ENCODE measurements at regions not wholly inside any gene's neighbourhood (a gene's known extent, or its start where the extent isn't known, plus 50 kb on each side); places are given as distances from the start of the nearest gene placed in this dataset.
A peak's percentile ranks its signal among the peaks of the same experiment; 100 is the strongest.

DNA sequence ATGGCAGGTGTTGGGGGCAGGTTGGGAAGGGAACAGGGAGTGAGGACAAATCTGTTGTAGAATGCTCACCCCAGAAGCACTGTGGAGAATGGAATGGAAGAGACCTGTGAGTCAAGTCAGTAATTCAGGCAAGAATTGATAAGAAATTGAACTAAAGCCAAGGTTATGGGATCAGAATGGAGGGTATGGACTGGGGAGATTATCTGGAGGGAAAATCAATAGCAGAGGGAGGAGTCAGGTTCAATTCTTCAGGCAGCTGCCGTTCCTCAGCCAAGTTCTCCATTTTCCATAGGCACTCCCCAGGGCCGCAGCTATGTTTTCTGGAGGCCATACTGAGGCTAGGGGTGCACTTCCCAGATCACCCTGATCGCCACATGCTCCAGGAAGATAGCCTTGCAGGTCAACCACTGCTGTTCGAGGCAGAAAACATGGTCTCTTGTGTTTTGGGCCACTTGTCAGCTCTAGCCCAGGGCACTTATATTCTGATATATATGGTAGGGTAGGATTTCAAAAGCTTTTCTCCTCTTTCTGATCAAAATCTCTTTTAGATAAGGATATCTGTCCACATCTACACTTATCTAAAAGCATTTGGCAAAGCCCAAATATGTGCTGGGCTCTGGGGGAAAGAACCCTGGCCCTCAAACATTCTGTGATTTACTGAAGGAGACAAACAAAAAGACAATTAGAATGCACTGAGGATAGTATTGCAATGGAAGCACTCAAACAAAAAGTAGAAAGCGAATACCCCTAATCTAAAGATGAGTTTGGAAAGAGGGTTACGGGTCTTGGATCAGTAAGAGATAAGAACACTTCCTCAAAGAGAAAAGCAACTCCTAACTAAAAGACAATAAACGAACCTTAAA is 92.3 kb downstream of the TMEM212 start:
- no peak overlapping the region for H3K27ac ChIP-seq
- H3K27me3 ChIP-seq (replicated peaks) = no peaks in the 10 kb centered on the region
- no peaks in the 10 kb centered on the region for H3K36me3 ChIP-seq (replicated peaks)
- TF ChIP-seq, protein P1, sequence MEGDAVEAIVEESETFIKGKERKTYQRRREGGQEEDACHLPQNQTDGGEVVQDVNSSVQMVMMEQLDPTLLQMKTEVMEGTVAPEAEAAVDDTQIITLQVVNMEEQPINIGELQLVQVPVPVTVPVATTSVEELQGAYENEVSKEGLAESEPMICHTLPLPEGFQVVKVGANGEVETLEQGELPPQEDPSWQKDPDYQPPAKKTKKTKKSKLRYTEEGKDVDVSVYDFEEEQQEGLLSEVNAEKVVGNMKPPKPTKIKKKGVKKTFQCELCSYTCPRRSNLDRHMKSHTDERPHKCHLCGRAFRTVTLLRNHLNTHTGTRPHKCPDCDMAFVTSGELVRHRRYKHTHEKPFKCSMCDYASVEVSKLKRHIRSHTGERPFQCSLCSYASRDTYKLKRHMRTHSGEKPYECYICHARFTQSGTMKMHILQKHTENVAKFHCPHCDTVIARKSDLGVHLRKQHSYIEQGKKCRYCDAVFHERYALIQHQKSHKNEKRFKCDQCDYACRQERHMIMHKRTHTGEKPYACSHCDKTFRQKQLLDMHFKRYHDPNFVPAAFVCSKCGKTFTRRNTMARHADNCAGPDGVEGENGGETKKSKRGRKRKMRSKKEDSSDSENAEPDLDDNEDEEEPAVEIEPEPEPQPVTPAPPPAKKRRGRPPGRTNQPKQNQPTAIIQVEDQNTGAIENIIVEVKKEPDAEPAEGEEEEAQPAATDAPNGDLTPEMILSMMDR (IDR thresholded peaks at IDR 0.05; ENCODE audit: low read depth, low read length, missing control alignments) = no peak
- no peak for DNase-seq
- in situ Hi-C loops (cut with HindIII; ENCODE audit: low pct_ligation_motif_present, low sequenced_read_pairs) = no loop called here
- H3K4me3 ChIP-seq (ENCODE audit: low read depth, low read length) = no peak overlapping the region

DNA sequence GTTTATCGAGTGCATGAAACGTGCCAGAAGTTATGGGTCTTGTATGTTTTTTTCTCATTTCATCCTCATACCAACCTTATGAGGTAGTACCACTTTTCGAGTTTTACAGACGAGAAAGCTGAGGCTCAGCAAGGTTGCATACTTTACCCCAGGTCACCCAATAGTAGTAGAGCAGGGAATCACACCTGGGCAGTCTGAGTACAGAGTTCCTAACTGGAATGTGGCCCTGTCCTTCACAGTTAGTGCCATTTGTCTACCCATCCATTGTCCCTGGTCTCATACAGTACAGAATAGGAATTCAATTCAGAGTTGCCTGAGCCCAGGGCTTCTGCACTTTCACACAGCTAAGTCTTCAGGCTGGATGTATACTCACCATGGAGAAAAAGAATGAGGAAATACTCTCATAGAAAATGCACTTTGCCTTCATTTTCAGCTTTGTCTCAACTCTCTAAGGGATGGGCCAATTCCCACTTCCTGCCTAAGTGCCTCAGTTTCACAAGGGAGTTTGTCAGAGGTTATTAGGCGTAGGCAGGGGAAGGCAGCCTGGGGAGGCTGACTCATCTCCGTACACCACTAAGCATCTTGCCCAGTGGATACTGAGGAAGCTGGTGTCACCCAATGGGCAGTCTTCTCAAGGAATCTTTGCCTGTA is 93.2 kb downstream of the TMEM212 start:
- Histone ChIP-seq H3K4me3 (ENCODE audit: low read depth, low read length) (no peak overlapping the region), H3K27me3 (replicated peaks) (no peaks in the 10 kb centered on the region), H3K36me3 (replicated peaks) (no peaks in the 10 kb centered on the region), H3K27ac (peak overlapping the region; percentile 62)
- peak; percentile 82 for DNase-seq
- in situ Hi-C loops (cut with HindIII; ENCODE audit: low pct_ligation_motif_present, low sequenced_read_pairs) = no loop called here
- TF ChIP-seq, protein P1 (IDR thresholded peaks at IDR 0.05; ENCODE audit: low read depth, low read length, missing control alignments) = no peak

DNA sequence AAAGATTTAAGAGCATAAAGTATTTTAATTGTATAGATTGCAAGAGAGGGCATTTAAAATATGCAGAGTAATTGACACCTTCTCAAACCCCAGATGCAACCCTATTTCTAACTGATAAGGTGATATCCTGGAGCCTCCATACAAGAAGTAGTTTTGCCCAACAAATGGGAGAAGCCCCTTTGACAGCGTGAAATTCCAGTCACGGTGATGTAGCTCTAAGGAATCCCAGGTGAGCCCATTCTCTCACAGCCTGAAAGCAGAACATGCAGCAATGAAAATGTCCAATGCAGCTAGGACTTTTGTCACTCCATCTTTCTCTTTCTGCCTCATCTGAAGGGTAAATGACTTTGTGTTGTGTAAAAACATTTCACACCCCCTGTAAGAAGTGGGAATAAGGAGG is 96.4 kb downstream of the TMEM212 start:
- H3K27me3 ChIP-seq (replicated peaks) = no peaks in the 10 kb centered on the region
- in situ Hi-C loops (cut with HindIII; ENCODE audit: low pct_ligation_motif_present, low sequenced_read_pairs) = no loop called here
- DNase-seq = no peak
- H3K27ac ChIP-seq = no peak overlapping the region
- TF ChIP-seq, protein P1 (IDR thresholded peaks at IDR 0.05; ENCODE audit: low read depth, low read length, missing control alignments) = no peak
- H3K36me3 ChIP-seq (replicated peaks) = no peaks in the 10 kb centered on the region
- H3K4me3 ChIP-seq (ENCODE audit: low read depth, low read length) = no peak overlapping the region

DNA sequence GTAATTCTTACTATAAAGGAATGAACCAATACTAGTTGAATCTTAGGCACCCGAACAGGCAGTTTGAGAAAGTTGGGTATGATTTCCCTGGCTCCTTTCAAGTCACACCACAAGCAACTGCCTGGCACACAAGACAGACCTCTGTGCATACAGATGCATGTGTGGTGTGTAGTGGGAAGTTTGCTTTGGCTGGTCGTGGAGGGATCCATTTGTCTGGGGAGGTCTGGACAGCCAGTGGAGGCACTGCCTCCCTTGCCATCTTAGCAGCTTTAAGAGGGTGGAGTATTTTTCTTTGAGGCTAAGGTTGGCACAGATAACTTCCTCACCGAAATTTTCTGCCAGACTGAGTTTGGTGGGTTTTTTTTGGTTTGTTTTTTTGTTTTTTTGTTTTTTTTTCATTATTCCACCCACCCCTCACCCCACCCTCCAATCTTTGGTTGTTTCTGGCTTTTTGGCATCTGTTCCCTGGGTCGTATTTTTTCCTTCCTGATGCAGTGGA is 97.1 kb downstream of the TMEM212 start:
- in situ Hi-C loops (cut with HindIII; ENCODE audit: low pct_ligation_motif_present, low sequenced_read_pairs) = no loop called here
- TF ChIP-seq, protein P1 (IDR thresholded peaks at IDR 0.05; ENCODE audit: low read depth, low read length, missing control alignments) = no peak
- no peaks in the 10 kb centered on the region for H3K36me3 ChIP-seq (replicated peaks)

DNA sequence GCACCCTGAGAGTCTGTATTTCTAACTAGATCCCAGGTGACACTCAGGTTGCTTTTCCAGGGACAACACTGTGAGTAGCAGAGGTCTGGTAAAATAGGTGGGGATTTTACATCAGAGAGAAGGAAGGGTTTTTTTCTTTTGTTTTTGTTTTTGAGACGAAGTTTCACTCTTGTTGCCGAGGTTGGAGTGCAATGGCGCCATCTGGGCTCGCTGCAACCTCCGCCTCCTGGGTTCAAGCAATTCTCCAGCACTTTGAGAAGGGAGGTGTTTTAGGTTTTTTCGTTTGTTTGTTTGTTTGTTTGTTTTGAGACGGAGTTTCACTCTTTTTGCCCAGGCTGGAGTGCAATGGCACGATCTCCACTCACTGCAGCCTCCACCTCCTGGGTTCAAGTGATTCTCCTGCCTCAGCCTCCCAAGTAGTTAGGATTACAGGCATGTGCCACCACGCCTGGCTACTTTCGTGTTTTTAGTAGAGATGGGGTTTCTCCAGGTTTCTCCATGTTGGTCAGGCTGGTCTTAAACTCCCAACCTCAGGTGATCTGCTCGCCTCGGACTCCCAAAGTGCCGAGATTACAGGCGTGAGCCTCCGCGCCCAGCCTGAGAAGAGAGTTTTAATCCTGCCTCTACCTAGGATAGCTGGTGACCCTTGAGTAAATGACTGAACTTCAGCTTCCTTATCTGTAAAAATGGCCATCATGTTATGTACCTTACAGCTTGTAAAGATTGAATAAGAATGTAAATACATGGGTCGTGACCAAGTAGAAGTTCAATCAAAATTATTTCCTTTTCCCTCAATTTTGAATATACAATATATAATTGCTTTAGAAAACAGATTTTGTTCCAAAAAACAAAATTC is 95.9 kb upstream of the FNDC3B start:
- no peak for DNase-seq
- in situ Hi-C loops (cut with HindIII; ENCODE audit: low pct_ligation_motif_present, low sequenced_read_pairs) = no loop called here

More for the DNA sequence above, 97.1 kb downstream of the TMEM212 start:
- no peak for DNase-seq
- no peaks in the 10 kb centered on the region for H3K27me3 ChIP-seq (replicated peaks)
- no peak overlapping the region for H3K27ac ChIP-seq
- no peak overlapping the region for H3K4me3 ChIP-seq (ENCODE audit: low read depth, low read length)

More for the DNA sequence above, 95.9 kb upstream of the FNDC3B start:
- Histone ChIP-seq H3K27me3 (replicated peaks) (no peaks in the 10 kb centered on the region), H3K36me3 (replicated peaks) (no peaks in the 10 kb centered on the region), H3K27ac (no peak overlapping the region), H3K4me3 (ENCODE audit: low read depth, low read length) (no peak overlapping the region)
- TF ChIP-seq, protein P1 (IDR thresholded peaks at IDR 0.05; ENCODE audit: low read depth, low read length, missing control alignments) = no peak

Data from brain microvascular endothelial cell (primary cell).